HG03103 (cell line): ENCODE measurements at regions not wholly inside any gene's neighbourhood (a gene's known extent, or its start where the extent isn't known, plus 50 kb on each side); places are given as distances from the start of the nearest gene placed in this dataset.
A peak's percentile ranks its signal among the peaks of the same experiment; 100 is the strongest.

Experiments used
- ATAC-seq: cut with Tn5 transposase; IDR thresholded peaks from one replicate; pipeline ENCODE4 v1.9.1; 2021; ENCODE audit warnings: low read depth; ENCODE audit not compliant: unreplicated experiment

DNA sequence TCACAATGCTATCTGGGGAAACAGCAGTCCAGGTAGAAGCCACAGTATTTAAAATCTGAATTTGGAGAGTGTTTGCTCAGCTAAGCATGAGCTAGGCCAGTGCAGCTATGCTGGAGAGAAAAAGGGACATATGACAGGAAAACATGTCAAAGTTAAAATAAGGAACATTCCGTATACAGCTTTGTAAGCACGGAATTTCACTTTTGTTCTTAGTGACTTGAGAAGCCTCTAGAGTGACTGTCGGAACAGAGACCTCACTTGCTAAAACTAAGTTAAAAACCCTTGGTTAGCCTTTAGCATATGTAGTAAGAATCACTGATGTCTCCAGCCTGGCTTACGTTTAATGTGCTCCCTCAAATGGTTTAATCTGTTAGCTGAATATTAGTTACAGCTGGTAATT lies 661.7 kb downstream of the KCNT2 start:
- peak; percentile 41 for ATAC-seq

DNA sequence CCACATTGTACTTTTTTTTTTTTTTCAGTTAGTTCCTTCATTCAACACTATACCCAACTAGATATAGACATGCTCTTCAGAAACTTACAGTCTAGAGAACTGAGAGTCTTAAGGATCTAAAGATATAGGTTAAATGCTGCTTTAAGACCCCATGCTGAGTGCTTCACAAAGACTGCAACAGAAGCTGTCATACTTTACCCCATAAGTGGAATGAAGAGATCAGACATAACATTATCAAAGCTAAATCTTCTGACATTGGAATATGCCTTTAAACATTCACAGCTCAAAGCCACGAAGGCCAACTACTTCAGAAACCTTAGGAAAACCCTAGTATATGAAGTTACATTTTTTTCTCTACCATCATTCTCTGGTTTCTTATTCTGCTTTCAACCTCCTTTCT lies 666.4 kb downstream of the KCNT2 start:
- ATAC-seq, result no peak

GRCh38 chr1:195941314-195941713 lies 666.9 kb downstream of the KCNT2 start:
- ATAC-seq, result no peak

- no peak for ATAC-seq
These were observed 668.4 kb downstream of the KCNT2 start for GRCh38 chr1:195939844-195940243.

- no peak for ATAC-seq
These were observed 673.3 kb downstream of the KCNT2 start for GRCh38 chr1:195934817-195935553.

DNA sequence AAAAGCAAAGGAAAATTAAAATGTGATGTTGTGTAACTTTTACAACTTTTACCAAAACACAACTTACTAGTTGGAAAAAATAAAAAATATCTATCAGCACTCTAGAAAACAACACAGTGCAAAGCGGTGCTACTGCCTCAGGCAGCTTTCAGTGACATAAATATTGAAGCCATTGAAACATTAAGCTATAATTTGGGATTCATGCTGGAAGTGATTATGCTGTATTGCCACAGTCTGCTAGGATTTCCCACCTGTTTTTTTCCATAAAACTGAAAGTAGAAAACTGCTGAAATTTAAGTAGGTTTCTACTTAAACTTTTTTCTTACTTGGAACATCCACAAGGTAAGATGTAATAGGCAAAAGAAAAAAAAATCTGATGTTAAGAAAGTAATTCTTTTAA lies 674.4 kb downstream of the KCNT2 start:
- ATAC-seq, result no peak

GRCh38 chr1:195915826-195916225 lies 692.4 kb downstream of the KCNT2 start:
- ATAC-seq, result no peak

- ATAC-seq, result no peak
These were observed 699.2 kb downstream of the KCNT2 start for GRCh38 chr1:195909061-195909460.

DNA sequence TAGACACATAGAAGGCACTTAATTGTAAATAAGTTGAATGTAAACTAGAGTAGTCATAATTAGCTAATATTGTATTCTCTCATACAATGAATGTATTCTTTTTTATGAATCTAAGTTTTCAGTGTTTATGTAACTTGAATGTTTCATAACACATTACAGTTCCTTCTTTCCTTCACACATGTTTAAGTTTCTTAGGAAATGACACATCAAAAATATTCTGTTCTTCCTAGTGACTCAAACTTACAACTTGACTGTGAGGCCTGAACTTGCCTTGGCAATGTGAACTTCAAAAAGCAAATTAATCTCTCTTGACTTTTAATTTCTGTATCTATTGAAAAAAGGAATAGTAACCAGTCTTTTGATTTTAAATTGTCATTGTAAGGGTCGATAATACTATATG lies 700.1 kb downstream of the KCNT2 start:
- no peak for ATAC-seq

- ATAC-seq, result no peak
These were observed 705.0 kb downstream of the KCNT2 start for GRCh38 chr1:195903203-195903602.

GRCh38 chr1:195902779-195903178 lies 705.5 kb downstream of the KCNT2 start:
- ATAC-seq, result no peak

DNA sequence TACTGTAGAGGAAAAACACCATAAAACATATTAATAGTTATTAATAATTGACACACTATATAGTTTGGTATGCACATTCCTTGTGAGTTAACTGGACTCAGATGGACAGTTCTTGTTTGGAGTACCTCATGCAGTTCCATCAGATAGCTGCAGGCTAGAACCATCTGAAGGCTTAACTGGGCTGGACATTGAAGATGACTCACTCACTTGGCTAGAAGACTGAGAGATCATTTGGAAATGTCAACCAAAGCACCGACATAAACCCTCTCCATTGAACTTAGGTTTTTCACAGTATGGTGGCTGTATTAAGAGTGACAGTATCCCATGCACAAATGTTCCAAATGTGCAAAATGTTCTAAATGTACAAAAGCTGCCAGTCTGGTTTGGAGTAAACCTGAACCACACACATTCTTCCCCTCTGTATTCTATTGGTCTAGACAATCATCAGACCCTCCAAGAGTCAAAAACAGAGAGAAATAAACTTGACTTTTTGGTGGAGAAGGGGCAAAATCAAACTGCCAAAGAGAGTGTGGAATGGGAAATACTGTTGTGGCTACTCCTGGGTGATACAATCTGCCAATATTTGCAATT lies 708.4 kb downstream of the KCNT2 start:
- no peak for ATAC-seq

- no peak for ATAC-seq
These were observed 709.3 kb downstream of the KCNT2 start for GRCh38 chr1:195898924-195899323.

GRCh38 chr1:195898373-195898772 lies 709.9 kb downstream of the KCNT2 start:
- ATAC-seq, result no peak

- no peak for ATAC-seq
These were observed 711.2 kb downstream of the KCNT2 start for GRCh38 chr1:195897076-195897475.

DNA sequence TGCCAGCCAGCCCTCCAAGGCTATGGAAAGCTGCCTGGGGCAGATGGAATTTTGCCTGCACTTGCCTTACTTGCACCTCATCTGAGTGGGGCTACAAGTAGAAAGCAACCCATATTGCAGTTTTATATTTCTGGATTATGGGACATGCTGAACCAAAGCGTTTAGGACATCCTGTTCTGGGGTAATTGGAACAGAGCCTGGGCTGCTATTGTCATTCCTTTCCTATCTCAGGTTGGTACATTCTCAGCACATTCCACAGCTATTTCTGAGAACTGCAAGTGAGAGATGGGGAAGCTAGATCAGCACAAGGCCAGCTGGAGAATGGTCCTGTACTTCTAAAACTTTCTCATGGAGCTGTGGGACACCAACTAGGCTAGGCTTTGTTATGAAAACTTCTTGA lies 713.8 kb downstream of the KCNT2 start:
- no peak for ATAC-seq

DNA sequence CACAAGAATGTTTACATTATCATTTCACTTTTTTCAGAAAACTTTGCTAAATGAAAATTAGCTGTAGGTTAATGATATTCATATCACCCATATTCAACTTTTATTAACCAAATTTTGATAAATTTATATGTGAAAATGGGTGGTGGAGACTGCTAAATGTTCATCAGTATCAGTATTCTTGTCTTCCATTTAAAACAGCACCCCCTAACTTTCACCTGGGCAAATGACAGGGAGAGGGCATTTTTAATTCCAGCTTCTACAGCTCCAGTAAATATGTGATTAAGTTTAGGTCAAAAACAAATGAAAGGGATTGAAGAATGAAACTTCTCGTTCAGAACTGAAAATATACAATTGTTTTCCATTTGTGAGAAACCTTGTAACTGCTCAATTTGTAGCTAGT lies 722.2 kb downstream of the KCNT2 start:
- no peak for ATAC-seq

DNA sequence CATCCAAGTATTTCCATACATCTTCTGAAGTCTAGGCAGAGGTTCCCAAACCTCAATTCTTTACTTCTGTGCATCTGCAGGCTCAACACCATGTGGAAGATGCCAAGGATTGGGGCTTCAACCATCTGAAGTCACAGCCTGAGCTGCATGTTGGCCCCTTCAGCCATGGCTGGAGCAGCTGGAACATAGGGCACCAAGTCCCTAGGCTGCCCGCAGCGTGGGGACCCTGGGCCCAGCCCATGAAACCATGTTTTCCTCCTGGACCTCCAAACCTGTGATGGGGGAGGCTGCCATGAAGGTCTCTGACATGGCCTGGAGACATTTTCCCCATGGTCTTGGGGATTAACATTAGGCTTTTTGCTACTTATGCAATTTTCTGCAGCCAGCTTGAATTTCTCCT lies 729.8 kb downstream of the KCNT2 start:
- ATAC-seq, result no peak

DNA sequence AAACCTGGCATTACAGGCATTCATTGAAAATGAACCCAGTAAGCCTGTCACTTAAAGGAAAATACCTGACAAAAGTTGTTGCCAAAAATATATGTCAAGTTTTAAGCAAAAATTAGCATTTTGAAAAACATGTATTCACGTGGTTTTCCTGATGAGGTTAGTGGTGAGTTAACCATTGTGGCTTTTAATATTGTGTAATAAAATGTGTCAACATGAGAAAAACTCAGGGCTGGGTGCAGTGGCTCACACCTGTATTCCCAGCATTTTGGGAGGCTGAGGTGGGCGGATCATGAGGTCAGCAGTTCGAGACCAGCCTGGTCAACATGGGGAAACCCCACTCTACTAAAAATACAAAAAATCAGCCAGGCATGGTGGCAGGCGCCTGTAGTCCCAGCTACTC lies 731.4 kb downstream of the KCNT2 start:
- no peak for ATAC-seq

DNA sequence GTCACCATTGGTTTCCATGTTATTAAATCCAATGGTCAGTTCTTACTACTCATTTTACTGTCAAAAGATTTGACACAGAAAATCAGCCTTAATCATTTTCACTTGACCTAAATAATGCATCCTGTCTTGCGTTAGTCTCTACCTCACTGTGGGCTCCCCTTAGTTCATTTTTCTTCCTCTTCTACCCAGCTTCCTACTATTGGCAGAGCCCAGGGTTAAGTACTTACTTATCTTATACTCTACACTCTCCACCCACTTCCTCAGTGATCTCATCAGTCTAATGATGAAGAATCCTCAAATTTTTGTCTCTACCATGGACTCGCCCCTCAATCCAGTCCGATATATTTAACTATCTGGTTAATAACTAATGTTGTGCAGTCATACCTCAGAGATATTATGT lies 735.9 kb downstream of the KCNT2 start:
- no peak for ATAC-seq

DNA sequence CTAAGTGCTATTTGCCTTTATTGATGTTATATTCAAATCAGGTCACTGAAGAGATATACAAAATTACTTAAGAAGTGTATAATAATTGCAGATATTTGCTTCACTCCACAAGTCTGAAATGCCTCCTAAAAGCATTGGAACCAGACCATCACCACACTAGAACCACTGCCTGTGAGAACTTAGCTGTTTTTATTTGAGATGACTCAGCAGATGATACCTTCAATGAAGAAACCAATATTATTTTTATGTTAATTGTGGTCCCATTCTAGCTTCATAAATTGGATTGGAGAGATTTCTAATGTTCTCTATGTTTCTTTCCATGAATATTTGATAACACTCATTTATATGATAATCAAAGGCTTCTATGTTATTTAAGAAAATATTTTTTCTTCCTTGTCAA lies 740.6 kb downstream of the KCNT2 start:
- ATAC-seq, result no peak

DNA sequence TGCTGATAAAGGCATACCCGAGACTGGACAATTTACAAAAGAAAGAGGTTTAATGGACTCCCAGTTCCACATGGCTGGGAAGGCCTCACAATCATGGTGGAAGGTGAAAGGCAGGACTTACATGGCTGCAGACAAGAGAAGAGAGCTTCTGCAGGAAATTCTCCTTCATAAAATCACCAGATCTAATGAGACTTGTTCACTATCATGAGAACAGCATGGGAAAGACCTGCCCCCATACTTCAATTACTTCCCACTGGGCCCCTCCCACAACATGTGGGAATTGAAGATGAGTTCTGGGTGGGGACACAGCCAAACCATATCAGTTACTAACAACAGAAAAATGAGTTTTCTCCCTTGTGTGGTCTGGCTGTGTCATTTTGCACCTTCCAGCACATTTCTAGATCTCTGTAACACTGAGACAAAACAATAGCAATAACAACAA lies 741.4 kb downstream of the KCNT2 start:
- ATAC-seq, result no peak
